ENCODE measurements at regions not wholly inside any gene's neighbourhood (a gene's known extent, or its start where the extent isn't known, plus 50 kb on each side); places are given as distances from the start of the nearest gene placed in this dataset.

- peak; percentile 27 for DNase-seq
- no peaks in the 10 kb centered on the region for H3K27me3 ChIP-seq
- H3K27ac ChIP-seq: peak overlapping the region; percentile 88 to 99 (median 96)
- no peak for TF ChIP-seq EP300 (IDR thresholded peaks at IDR 0.05)
- TF ChIP-seq CTCF (IDR thresholded peaks at IDR 0.05): no peak
- TF ChIP-seq POLR2A (IDR thresholded peaks at IDR 0.05): no peak
- TF ChIP-seq POLR2AphosphoS5 (IDR thresholded peaks at IDR 0.05): no peak
- intact Hi-C loops (cut with DNase I): no loop called here
- H3K9me3 ChIP-seq: no peaks in the 10 kb centered on the region
- H3K4me3 ChIP-seq: no peak overlapping the region
- WGBS, 2 donors: 89 to 94% methylated on average over 9 of the region's 9 CpGs
- H3K4me1 ChIP-seq: peaks cover 0 to 100% (median 100%) of the 10 kb centered on the region in 4 donors
- H3K36me3 ChIP-seq: no peaks in the 10 kb centered on the region
Measured at GRCh38 chr1:234539666-234540403, 60.9 kb upstream of the TARBP1 start.

GRCh38 chr1:234538930-234539649 is 60.1 kb upstream of the TARBP1 start:
- WGBS, 2 donors: 65 to 79% methylated on average over 14 of the region's 14 CpGs
- Histone ChIP-seq H3K36me3 (no peaks in the 10 kb centered on the region), H3K4me3 (no peak overlapping the region), H3K27ac (peak overlapping the region; percentile 88 to 99 (median 96)), H3K9me3 (no peaks in the 10 kb centered on the region), H3K4me1 (peaks cover 0 to 100% (median 100%) of the 10 kb centered on the region in 4 donors), H3K27me3 (no peaks in the 10 kb centered on the region)
- intact Hi-C loops (cut with DNase I): no loop called here
- DNase-seq: peak; percentile 80
- TF ChIP-seq CTCF (IDR thresholded peaks at IDR 0.05) (no peak), POLR2AphosphoS5 (IDR thresholded peaks at IDR 0.05) (peak in 2 of 4 donors; percentile 23 to 28)

GRCh38 chr1:234538062-234538731 is 59.2 kb upstream of the TARBP1 start:
- TF ChIP-seq POLR2AphosphoS5 (IDR thresholded peaks at IDR 0.05) (no peak), POLR2A (IDR thresholded peaks at IDR 0.05) (no peak), CTCF (IDR thresholded peaks at IDR 0.05) (no peak), EP300 (IDR thresholded peaks at IDR 0.05) (peak in 1 of 4 donors; percentile 43)
- Histone ChIP-seq H3K27ac (peak overlapping the region; percentile 88 to 99 (median 96)), H3K27me3 (no peaks in the 10 kb centered on the region), H3K4me3 (no peak overlapping the region), H3K4me1 (peaks cover 0 to 100% (median 99%) of the 10 kb centered on the region in 4 donors), H3K36me3 (no peaks in the 10 kb centered on the region), H3K9me3 (no peaks in the 10 kb centered on the region)
- intact Hi-C loops (cut with DNase I): no loop called here
- DNase-seq: peak; percentile 65
- 26 to 66% methylated on average over 19 of the region's 19 CpGs for WGBS, 2 donors

GRCh38 chr1:234537236-234537635 is 58.3 kb upstream of the TARBP1 start:
- intact Hi-C loops (cut with DNase I): no loop called here
- Histone ChIP-seq H3K27ac (peak overlapping the region; percentile 88 to 99 (median 96)), H3K4me3 (no peak overlapping the region), H3K9me3 (no peaks in the 10 kb centered on the region), H3K4me1 (peaks cover 0 to 100% (median 99%) of the 10 kb centered on the region in 4 donors), H3K36me3 (no peaks in the 10 kb centered on the region), H3K27me3 (no peaks in the 10 kb centered on the region)
- DNase-seq: peak; percentile 57
- 81 to 82% methylated on average over 5 of the region's 5 CpGs for WGBS, 2 donors
- TF ChIP-seq CTCF (IDR thresholded peaks at IDR 0.05): no peak
- no peak for TF ChIP-seq POLR2A (IDR thresholded peaks at IDR 0.05)
- TF ChIP-seq EP300 (IDR thresholded peaks at IDR 0.05): no peak
- TF ChIP-seq POLR2AphosphoS5 (IDR thresholded peaks at IDR 0.05): no peak
